ENCODE measurements at regions not wholly inside any gene's neighbourhood (a gene's known extent, or its start where the extent isn't known, plus 50 kb on each side); places are given as distances from the start of the nearest gene placed in this dataset.

DNA sequence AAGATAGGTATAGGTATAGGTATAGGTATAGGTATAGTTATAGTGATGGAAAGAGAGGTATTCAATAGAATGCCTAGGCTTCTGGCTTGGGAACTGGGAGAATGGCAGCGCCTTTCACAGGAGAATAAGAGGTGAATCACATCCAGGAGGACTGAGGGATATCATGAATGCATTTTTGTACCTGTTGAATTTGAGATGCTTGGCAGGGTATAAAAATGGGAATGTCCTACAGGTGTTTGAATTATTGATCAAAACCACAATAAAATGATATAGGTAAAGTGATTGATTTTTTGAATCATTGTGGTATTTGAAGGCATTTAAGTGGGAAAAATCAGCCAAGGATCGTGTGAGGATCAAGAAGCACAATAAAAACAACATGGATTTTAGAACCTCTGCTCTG is 119.2 kb upstream of the ARG1 start:
- TF ChIP-seq, protein P1, sequence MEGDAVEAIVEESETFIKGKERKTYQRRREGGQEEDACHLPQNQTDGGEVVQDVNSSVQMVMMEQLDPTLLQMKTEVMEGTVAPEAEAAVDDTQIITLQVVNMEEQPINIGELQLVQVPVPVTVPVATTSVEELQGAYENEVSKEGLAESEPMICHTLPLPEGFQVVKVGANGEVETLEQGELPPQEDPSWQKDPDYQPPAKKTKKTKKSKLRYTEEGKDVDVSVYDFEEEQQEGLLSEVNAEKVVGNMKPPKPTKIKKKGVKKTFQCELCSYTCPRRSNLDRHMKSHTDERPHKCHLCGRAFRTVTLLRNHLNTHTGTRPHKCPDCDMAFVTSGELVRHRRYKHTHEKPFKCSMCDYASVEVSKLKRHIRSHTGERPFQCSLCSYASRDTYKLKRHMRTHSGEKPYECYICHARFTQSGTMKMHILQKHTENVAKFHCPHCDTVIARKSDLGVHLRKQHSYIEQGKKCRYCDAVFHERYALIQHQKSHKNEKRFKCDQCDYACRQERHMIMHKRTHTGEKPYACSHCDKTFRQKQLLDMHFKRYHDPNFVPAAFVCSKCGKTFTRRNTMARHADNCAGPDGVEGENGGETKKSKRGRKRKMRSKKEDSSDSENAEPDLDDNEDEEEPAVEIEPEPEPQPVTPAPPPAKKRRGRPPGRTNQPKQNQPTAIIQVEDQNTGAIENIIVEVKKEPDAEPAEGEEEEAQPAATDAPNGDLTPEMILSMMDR (conservative IDR thresholded peaks at IDR 0.05; ENCODE audit: low read length), result no peak
- TF ChIP-seq EZH2phosphoT487 (IDR thresholded peaks at IDR 0.05; ENCODE audit: borderline replicate concordance), result no peak

Data from Loucy (cell line).